SKM-1 (cell line): ENCODE measurements at regions not wholly inside any gene's neighbourhood (a gene's known extent, or its start where the extent isn't known, plus 50 kb on each side); places are given as distances from the start of the nearest gene placed in this dataset.

Experiments used
- DNase-seq: peaks from one replicate; lab custom pipeline; 2025; ENCODE audit not compliant: unreplicated experiment; lab: John Stamatoyannopoulos, UW

GRCh38 chr18:46293742-46294181 is 189.6 kb downstream of the HAUS1 start:
- DNase-seq = no peak

- peak; percentile 6 for DNase-seq
Measured at GRCh38 chr18:46294318-46294717, 190.1 kb downstream of the HAUS1 start.

GRCh38 chr18:46294751-46295150 is 190.6 kb downstream of the HAUS1 start:
- DNase-seq = no peak

- no peak for DNase-seq
Measured at GRCh38 chr18:46295416-46295815, 191.2 kb downstream of the HAUS1 start.

DNA sequence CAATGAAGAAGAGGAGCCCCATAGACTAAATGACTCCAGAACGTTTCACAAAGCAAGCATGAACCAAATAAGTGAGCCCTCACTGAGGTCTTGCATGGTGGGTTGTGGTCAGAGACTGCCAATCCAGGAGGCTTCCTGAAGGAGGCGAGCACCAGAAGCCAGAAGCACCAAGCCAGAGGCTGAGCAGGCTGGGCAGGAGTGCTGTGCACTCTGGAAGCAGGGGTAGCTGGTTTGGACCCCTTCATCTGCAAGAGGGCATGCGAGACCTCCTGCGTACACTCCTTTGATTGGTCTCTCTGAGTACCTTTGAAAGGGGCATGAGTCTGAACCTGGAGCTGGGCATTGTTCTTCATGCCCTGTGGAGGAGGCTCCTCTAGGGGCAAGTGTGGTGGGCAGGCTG is 192.5 kb downstream of the HAUS1 start:
- DNase-seq = no peak

DNA sequence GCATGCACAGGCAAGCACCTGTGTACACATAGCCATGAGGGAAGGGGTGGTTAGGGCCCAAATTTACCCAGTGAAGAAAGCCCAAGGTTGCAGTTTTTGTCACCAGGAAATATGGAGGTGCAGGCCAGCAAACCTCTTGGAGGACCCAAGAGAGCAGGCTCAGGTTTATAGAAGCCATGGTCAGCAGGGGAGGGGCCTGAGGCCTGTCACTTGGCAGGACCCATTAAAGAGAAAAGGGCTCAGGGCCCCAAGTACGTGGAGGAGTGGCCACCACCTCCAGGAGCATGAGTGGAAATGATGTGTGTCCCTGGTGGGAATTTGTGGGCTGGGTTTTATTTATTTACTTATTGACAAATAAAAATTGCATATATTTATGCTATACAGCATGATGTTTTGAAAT is 192.9 kb downstream of the HAUS1 start:
- DNase-seq = no peak

- no peak for DNase-seq
Measured at GRCh38 chr18:46297621-46298020, 193.4 kb downstream of the HAUS1 start.

DNA sequence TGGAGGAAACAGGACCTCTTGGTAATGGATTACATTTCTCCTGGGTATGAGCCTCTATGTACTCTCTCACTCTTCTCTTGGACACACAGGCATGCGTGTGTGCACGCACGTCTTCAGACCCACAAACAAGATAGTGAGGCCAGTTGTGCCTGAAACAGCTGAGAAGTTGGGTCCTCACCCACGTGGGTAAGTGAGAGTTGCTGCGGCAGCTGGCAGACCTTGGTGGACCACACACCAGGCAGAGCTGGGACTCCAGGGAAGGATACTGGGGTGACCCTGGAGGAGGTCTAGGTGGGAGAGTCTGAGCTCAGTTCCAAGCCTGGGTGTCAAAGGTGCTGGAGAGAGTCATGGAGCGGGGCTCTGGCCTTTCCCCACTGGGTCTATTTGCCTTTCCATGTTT is 194.3 kb downstream of the HAUS1 start:
- DNase-seq = no peak

GRCh38 chr18:46299465-46300008 is 195.4 kb downstream of the HAUS1 start:
- DNase-seq = no peak

DNA sequence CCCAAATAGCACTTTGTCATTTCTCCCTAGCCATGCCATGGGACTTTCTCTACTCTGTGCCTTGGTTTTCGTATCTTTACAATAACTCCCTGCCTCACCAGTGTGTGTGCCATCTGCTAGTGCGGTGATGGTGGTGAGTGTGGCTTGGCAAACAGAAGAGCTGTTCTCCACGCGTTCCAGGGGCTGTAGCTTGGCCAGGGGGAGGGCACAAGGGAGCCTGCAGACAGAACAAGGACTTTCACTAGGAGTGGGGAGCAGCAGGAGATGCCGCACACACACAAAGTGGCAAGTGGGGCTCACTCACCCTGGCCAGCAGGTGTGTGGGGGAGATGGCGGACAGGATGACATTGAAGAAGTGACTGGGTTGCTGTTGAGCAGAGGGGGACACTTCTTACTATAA is 196.9 kb downstream of the HAUS1 start:
- no peak for DNase-seq

DNA sequence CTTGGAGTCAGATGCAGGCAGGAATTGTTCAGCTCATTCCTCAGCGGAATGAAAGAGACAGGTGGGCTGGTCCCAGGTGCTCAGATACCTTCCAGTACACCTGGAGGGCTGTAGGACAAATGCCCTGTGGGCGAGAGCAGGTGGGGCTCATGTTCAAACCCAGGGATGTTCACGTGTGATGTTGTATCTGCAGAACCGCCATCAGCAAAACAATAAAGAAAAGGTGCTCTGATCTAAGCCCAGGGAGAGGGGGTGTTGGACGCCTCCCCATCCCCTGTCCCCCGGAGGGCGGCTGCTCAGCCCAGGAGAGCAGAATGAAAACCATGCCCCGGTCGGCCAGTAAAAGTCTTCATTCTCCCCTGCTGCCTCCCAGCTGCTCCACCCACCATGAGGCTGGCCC is 197.4 kb downstream of the HAUS1 start:
- DNase-seq = no peak

- DNase-seq = no peak
Measured at GRCh38 chr18:46302528-46303485, 198.6 kb downstream of the HAUS1 start.

GRCh38 chr18:46310258-46310657 is 206.1 kb downstream of the HAUS1 start:
- no peak for DNase-seq

DNA sequence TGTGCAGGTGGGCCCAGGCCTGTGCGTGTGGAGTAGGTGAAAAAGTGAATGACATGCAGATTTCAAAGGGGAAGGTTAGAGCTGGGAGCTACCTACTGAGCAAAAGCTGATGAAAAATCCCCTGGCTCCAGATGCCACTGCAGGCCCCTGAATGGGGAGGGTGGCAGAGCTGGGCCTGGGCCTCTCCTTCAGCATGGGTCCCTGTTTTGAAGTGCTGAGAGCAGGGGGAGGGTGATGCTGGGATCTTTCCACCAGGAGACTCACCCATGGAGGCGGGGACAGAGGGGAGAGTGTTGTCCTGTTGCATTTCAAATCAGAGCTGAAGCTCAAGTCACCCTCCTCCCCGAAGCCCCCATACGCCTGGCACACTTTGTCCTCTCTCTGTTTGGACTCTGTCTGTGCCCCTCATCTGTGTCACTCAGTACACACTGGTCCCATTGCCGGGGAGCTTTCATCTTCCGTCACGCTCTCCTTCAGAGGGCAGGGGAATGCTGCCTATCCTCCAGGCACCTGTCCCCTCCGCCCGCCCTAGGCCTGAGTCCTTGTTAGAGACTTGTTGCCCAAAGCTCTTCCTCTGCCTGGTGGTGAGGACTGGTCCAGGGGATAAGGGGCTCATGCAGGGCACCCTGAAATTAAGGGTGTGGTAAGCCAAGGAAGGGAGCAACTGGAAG is 206.6 kb downstream of the HAUS1 start:
- DNase-seq = no peak

DNA sequence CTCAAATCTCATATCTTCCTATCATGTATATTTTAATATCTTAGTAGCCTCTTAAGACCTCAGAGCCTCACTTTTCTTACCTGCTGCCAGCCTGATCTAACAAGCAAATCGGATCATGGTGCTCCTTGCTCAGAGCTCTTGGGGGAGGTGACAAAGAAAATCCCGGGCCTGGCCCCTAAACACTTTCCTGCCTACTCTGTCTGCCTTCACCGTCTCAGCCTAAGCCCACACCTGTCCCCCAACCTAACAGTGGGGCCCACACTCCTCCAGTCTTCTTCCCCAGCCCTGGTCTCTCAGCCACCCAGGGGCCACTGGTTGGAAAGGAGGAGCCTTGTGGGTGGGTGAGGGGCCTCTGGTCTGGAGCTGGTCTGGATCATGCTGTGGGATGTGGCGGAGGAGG is 207.3 kb downstream of the HAUS1 start:
- DNase-seq = no peak

DNA sequence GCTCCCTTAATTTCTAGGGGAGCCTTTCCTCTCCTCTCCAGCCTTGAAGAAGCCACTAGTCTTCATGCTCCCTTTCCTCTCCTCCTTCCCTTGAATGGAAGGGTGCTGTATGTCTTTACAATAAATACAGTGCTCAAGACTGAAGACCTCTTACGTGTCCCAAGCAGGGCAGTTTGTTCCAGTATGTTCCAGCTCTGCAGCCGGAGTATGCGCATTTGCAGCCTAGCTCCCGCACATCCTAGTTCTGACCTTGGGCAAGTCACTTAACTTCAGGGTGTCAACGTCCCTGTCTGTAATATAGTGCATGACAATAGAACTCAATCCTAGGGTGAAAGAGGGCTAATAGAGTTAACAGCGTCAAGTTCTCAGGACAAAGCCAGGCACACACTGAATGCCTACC is 208.0 kb downstream of the HAUS1 start:
- no peak for DNase-seq

GRCh38 chr18:46313521-46313920 is 209.3 kb downstream of the HAUS1 start:
- DNase-seq = no peak

DNA sequence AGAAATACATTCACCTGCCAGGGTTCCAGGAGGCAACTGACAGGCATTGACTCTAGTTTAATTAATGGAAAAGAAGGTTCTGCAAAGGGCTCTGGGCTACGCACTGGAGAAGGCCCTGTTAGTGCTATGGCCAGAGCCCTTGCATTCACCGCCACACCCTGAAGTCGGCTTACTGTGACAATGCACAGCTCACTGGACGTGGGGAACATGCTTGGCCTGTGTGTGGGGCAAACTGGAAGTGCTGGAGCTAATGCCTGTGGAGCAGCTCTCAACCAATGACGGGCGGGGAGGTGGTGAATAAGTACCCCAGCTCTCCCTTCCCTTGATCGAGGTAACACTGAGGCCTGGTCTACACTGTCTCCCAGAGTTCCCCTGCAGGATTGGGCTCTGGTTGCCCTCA is 209.8 kb downstream of the HAUS1 start:
- no peak for DNase-seq

DNA sequence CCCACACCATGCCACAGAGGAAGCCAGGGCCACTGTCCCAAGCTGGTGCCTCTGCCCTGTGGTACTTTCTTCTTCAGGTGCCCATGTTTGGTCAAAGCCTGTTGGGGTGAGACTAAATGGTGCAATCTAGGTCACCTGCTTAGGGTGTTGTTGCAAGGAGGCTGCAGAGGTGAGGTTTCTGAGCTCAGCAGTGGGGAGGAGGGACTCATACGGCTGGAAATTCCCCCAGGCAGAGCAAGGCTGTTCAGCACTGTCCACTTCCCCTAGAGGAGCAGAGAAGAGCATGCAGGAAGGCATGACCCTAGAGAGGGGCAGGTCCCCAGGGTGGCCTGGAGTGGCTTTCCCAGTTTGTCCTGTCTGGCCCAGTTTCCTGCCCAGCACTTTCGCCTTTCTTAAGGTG is 211.0 kb downstream of the HAUS1 start:
- DNase-seq = no peak

GRCh38 chr18:46318356-46318755 is 214.2 kb downstream of the HAUS1 start:
- no peak for DNase-seq

DNA sequence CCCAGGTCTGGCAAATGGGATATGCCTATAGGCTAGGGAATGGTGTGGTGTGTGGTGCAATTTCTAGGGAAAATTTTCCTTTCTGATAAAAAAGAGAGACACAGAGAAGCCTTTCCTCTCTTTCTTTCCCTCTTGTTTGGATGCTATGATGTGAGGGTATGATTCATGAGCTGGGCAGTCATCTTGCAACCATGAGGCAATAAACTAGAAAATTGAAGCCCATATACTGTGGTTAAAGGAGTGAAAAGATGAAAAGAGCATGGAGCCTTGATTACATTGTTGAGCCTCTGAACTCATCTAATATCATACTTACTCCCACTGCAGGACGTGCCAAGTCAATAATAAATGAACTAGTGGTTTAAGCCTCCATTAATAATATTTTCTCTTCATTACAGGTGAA is 215.6 kb downstream of the HAUS1 start:
- no peak for DNase-seq

DNA sequence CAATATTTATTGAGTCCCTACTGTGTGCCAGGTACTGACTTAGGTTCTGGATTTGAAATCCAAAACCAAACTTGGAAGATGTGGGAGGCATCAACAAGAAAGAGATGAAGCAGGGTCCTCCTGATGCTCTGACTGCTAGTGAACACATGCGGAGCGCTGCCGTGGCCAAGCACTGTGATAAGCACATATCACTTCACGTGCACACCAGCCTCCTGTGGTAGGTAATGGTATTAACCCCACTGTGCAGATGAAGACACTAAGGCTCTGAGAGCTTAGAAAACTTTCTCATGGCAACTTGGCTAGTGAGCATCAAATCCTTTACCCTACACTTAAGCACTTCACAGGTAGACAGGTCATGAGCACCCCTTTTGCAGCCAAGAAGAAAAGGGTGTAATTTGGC is 216.1 kb downstream of the HAUS1 start:
- no peak for DNase-seq
